ENCODE measurements at regions not wholly inside any gene's neighbourhood (a gene's known extent, or its start where the extent isn't known, plus 50 kb on each side); places are given as distances from the start of the nearest gene placed in this dataset.

GRCh38 chr1:79110749-79111148 lies 104.2 kb upstream of the ADGRL4 start:
- in situ Hi-C loops (cut with MboI; ENCODE audit: low sequenced_read_pairs, unreplicated experiment), result no loop called here
- no peak for TF ChIP-seq CTCF (IDR thresholded peaks at IDR 0.05; ENCODE audit: borderline replicate concordance, control extremely low read depth, extremely low read depth, insufficient read depth, missing control alignments)
- no peak for DNase-seq (ENCODE audit: low spot score)

GRCh38 chr1:79109445-79109844 lies 102.9 kb upstream of the ADGRL4 start:
- no peak for DNase-seq (ENCODE audit: low spot score)
- TF ChIP-seq CTCF (IDR thresholded peaks at IDR 0.05; ENCODE audit: borderline replicate concordance, control extremely low read depth, extremely low read depth, insufficient read depth, missing control alignments), result no peak
- in situ Hi-C loops (cut with MboI; ENCODE audit: low sequenced_read_pairs, unreplicated experiment), result no loop called here

- TF ChIP-seq CTCF (IDR thresholded peaks at IDR 0.05; ENCODE audit: borderline replicate concordance, control extremely low read depth, extremely low read depth, insufficient read depth, missing control alignments), result no peak
- no peak for DNase-seq (ENCODE audit: low spot score)
- in situ Hi-C loops (cut with MboI; ENCODE audit: low sequenced_read_pairs, unreplicated experiment), result no loop called here
These were observed 99.0 kb upstream of the ADGRL4 start for GRCh38 chr1:79105500-79105899.

GRCh38 chr1:79104617-79105016 lies 98.1 kb upstream of the ADGRL4 start:
- DNase-seq (ENCODE audit: low spot score), result no peak
- in situ Hi-C loops (cut with MboI; ENCODE audit: low sequenced_read_pairs, unreplicated experiment), result no loop called here
- no peak for TF ChIP-seq CTCF (IDR thresholded peaks at IDR 0.05; ENCODE audit: borderline replicate concordance, control extremely low read depth, extremely low read depth, insufficient read depth, missing control alignments)

- in situ Hi-C loops (cut with MboI; ENCODE audit: low sequenced_read_pairs, unreplicated experiment), result no loop called here
- TF ChIP-seq CTCF (IDR thresholded peaks at IDR 0.05; ENCODE audit: borderline replicate concordance, control extremely low read depth, extremely low read depth, insufficient read depth, missing control alignments), result no peak
- DNase-seq (ENCODE audit: low spot score), result no peak
These were observed 93.9 kb upstream of the ADGRL4 start for GRCh38 chr1:79100385-79100784.

- no peak for TF ChIP-seq CTCF (IDR thresholded peaks at IDR 0.05; ENCODE audit: borderline replicate concordance, control extremely low read depth, extremely low read depth, insufficient read depth, missing control alignments)
- in situ Hi-C loops (cut with MboI; ENCODE audit: low sequenced_read_pairs, unreplicated experiment), result no loop called here
- DNase-seq (ENCODE audit: low spot score), result no peak
These were observed 84.5 kb upstream of the ADGRL4 start for GRCh38 chr1:79090985-79091384.

GRCh38 chr1:79089946-79090345 lies 83.4 kb upstream of the ADGRL4 start:
- no peak for TF ChIP-seq CTCF (IDR thresholded peaks at IDR 0.05; ENCODE audit: borderline replicate concordance, control extremely low read depth, extremely low read depth, insufficient read depth, missing control alignments)
- in situ Hi-C loops (cut with MboI; ENCODE audit: low sequenced_read_pairs, unreplicated experiment), result no loop called here
- DNase-seq (ENCODE audit: low spot score), result no peak
